Bronchial epithelial cell (primary cell): ENCODE measurements at regions not wholly inside any gene's neighbourhood (a gene's known extent, or its start where the extent isn't known, plus 50 kb on each side); places are given as distances from the start of the nearest gene placed in this dataset.

Experiments
- DNase-seq: peaks from one replicate; pipeline ENCODE4 v3.0.0-alpha.2; 2010; ENCODE audit warnings: low read depth
- FAIRE-seq: peaks from 2 replicates; lab custom pipeline; 2011; peaks lifted over from hg19 to GRCh38; lab: Jason Lieb, UNC
- H3K27me3 ChIP-seq: 2 replicates; pipeline ENCODE4 v1.5.1; 2011; ENCODE audit warnings: low read length; ENCODE audit not compliant: control insufficient read depth, insufficient read depth
- H3K36me3 ChIP-seq: 2 replicates; pipeline ENCODE4 v1.5.1; 2011; ENCODE audit warnings: low read length; ENCODE audit not compliant: control insufficient read depth, insufficient read depth
- H3K4me3 ChIP-seq: 2 replicates; pipeline ENCODE4 v1.5.1; 2011; ENCODE audit warnings: mild to moderate bottlenecking, low read depth, low read length, control low read depth
- TF ChIP-seq, protein P1 (sequence below): IDR thresholded peaks from 2 replicates; pipeline ENCODE4 v1.5.1; 2011; ENCODE audit warnings: mild to moderate bottlenecking, moderate library complexity, low read length, control low read depth, inconsistent platforms; ENCODE audit not compliant: insufficient read depth, severe bottlenecking

DNA sequence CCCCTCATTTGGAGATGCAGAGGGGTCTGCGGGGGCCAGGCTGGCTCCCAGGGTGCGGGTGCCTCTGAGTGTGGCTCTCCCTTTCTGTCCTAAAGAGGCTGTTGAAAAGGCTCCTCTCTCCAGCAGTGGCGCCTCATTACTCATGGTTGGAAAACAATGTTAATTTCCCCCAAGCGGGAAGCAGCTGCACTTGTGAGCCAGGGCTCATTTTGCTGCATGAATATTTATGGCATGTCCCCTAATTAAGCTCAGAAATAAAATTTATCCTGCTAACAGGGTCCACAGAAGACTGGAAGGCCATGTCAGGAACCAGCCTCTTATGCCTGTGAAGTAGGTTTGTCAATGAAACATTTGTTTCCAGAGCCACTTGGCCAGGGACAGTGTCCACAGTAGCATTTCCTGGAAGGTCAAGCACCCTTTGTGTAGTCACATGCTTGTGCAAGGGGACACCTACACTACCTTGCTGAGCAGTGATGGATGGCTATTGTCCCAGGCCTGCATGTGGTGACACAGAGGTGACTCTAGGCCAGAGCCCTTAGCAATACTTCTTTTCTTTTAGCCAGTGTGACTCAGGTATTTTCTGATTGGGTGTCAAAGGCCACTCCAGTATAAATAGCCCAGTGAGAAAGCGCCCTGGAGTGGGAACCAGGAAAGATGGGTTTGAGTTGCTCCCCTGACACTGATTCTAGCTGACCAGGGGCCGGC, 259.0 kb downstream of the FOXD2 start:
- H3K4me3 ChIP-seq: no peak overlapping the region
- no peaks in the 10 kb centered on the region for H3K36me3 ChIP-seq
- H3K27me3 ChIP-seq: no peaks in the 10 kb centered on the region
- TF ChIP-seq, protein P1, sequence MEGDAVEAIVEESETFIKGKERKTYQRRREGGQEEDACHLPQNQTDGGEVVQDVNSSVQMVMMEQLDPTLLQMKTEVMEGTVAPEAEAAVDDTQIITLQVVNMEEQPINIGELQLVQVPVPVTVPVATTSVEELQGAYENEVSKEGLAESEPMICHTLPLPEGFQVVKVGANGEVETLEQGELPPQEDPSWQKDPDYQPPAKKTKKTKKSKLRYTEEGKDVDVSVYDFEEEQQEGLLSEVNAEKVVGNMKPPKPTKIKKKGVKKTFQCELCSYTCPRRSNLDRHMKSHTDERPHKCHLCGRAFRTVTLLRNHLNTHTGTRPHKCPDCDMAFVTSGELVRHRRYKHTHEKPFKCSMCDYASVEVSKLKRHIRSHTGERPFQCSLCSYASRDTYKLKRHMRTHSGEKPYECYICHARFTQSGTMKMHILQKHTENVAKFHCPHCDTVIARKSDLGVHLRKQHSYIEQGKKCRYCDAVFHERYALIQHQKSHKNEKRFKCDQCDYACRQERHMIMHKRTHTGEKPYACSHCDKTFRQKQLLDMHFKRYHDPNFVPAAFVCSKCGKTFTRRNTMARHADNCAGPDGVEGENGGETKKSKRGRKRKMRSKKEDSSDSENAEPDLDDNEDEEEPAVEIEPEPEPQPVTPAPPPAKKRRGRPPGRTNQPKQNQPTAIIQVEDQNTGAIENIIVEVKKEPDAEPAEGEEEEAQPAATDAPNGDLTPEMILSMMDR: no peak
- FAIRE-seq (peak; percentile 7), DNase-seq (no peak)

DNA sequence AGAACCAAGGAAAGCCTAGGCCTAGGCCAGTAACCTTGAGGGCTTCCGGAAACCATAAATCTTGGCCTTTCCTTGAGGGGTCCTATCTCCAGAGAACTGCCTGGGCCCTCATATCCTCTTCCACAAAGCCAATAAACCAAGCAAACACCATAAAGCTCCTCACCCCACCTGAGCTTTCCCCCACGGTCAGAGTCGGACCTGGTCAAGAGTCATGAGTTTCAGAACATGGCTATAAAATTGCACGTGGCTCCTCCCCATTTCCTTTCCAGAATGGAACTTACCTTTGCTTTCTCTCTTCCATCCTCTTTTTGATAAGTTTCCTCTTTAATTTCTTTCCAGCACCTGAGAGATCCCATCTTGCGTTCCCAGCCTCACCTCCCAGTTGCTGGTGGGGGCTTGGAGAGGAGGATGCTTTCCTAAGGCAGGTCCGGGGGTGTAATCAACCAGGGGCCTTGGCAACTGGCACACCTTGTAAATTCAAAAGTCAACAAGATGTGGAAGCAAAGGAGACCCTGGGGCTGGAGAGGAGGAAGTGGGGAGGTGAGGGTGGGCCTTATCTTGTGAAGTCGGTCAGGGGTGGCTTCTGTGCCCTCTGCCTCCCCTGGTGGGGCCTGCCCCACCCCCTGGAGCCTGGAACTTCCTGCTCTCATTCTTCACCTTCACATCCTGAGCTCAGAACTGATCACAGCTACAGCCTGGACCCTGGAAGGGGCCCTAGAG, 259.9 kb downstream of the FOXD2 start:
- H3K4me3 ChIP-seq: no peak overlapping the region
- no peak for DNase-seq
- no peaks in the 10 kb centered on the region for H3K36me3 ChIP-seq
- H3K27me3 ChIP-seq: no peaks in the 10 kb centered on the region
- TF ChIP-seq, protein P1: no peak
- FAIRE-seq: no peak

DNA sequence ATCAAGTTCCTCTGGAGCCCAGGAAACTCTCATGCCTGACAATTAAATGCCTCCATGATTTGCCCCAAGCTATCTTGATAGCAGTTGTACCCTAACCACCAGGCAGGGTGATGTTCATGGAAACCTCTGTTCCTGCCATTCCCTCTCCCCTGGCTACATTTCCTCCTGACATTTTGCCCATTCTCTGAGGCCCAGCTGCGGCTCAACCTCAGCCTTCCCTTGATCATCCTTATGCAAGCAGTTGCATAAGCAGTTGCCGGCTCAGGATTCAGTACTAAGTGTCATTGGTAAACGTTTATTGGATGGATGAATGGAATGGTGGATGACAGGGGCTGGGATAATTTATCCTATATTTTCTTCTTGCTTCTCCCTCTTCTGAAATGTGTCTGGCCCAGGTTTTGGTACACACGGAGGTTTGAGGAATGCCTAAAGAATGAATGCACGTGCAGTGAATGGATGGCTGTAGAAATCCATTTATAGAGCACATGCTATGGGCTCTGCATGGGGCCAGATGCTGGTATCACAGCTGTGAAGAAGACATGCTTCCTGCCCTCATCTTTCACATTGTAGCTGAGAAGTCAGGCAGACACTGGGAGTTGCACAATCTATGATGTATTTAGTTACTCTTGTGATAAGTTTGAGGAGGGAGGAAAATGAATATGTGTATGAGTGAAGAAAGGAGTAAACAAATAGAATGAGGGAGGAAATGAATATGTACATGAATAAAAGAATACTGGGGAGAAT, 261.8 kb downstream of the FOXD2 start:
- H3K4me3 ChIP-seq: no peak overlapping the region
- FAIRE-seq (no peak), DNase-seq (no peak)
- no peaks in the 10 kb centered on the region for H3K27me3 ChIP-seq
- H3K36me3 ChIP-seq: no peaks in the 10 kb centered on the region
- TF ChIP-seq, protein P1: no peak

DNA sequence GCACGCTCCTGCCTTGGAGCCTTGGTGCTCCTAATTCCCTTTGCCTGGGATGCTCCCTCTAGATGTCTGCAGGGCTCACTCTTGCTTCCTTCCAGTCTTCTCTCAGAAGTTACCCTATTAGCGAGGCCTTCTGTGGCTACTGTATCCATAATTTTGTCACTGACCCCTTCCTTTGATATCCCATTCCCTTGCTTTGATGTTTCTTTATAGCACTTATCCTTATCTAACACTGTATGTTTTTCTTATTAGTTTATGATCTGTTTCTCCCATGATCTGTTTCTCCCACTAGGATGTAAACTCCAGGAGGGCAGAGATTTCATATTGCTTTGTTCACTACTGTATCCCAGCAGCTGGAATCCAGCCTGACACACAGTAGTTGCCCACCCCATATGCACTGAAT, 263.4 kb downstream of the FOXD2 start:
- no peak for FAIRE-seq
- DNase-seq: no peak
- Histone ChIP-seq H3K36me3 (no peaks in the 10 kb centered on the region), H3K27me3 (no peaks in the 10 kb centered on the region), H3K4me3 (no peak overlapping the region)
- TF ChIP-seq, protein P1: no peak

DNA sequence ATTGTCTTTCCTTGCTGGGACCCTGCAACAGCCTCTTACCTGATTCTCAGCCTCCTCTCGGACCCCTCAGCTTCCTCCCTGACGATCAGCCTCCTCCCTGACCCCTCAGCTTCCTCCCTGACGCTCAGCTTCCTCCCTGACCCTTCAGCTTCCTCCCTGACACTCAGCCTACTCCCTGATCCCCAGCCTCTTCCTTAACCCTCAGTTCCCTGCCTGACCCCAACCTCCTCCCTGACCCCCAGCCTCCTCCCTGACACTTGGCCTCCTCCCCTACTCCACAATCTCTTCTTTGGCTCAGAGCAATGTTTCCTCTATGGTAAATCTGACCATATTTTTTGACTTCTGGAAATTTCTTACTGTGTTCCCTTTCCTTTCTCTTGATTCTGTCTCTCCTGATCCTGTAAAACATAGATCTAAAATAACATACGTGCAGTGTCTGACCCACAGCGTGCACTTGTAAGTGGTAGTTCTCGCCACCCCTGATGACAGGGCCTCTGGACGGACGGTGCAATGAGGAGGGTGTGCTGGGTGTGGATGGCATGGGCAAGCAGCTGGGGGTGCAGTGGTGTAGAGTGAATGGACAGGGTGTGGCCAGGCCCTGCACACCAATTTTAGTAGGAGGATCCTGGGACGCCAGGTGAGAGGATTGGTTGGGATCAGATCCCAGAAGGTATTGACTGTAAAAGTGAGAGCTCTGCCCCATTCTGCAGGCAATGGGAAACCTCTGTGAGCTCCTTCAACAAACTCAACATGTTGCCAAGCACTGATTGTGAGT, 264.1 kb downstream of the FOXD2 start:
- peaks cover 3% of the 10 kb centered on the region for H3K27me3 ChIP-seq
- TF ChIP-seq, protein P1: no peak
- no peak for DNase-seq
- H3K36me3 ChIP-seq: no peaks in the 10 kb centered on the region
- no peak for FAIRE-seq
- no peak overlapping the region for H3K4me3 ChIP-seq
